ENCODE measurements at regions not wholly inside any gene's neighbourhood (a gene's known extent, or its start where the extent isn't known, plus 50 kb on each side); places are given as distances from the start of the nearest gene placed in this dataset.

DNA sequence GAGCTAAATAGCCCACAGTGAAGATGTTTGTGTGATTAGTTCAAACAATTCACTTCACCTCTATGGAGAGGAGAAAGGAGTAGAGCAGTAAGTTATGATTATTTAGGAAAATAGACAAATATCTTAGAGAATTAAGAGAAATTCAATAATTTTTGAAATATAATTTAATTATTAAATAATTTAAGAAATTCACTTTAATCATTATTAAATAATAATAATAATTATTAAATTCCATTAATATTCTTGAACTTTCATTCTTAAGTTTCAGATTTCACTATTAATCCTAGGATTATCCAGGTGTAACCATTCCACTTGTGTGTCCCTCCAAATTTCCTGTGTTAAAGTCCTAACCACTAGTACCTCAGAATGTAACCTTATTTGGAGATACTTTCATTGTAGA is 58.9 kb upstream of the RGS18 start:
- H3K4me3 ChIP-seq, result no peak overlapping the region
- no peak overlapping the region for H2AFZ ChIP-seq
- H3K27me3 ChIP-seq, result no peaks in the 10 kb centered on the region
- no peaks in the 10 kb centered on the region for H3K9me2 ChIP-seq (replicated peaks; ENCODE audit: insufficient read depth)
- no peaks in the 10 kb centered on the region for H4K20me1 ChIP-seq (ENCODE audit: insufficient read depth, poor library complexity, severe bottlenecking)
- H3K27ac ChIP-seq, result no peak overlapping the region
- DNase-seq (ENCODE audit: low spot score), result no peak
- H3K9me3 ChIP-seq (ENCODE audit: low read depth), result no peaks in the 10 kb centered on the region
- no peaks in the 10 kb centered on the region for H3K79me2 ChIP-seq
- no peak overlapping the region for H3K4me2 ChIP-seq
- no peak for TF ChIP-seq EZH2 (IDR thresholded peaks at IDR 0.05; ENCODE audit: borderline replicate concordance)
- no peak for TF ChIP-seq EZH2phosphoT487 (IDR thresholded peaks at IDR 0.05; ENCODE audit: low read depth, severe bottlenecking, unreplicated experiment)
- TF ChIP-seq, protein P1, sequence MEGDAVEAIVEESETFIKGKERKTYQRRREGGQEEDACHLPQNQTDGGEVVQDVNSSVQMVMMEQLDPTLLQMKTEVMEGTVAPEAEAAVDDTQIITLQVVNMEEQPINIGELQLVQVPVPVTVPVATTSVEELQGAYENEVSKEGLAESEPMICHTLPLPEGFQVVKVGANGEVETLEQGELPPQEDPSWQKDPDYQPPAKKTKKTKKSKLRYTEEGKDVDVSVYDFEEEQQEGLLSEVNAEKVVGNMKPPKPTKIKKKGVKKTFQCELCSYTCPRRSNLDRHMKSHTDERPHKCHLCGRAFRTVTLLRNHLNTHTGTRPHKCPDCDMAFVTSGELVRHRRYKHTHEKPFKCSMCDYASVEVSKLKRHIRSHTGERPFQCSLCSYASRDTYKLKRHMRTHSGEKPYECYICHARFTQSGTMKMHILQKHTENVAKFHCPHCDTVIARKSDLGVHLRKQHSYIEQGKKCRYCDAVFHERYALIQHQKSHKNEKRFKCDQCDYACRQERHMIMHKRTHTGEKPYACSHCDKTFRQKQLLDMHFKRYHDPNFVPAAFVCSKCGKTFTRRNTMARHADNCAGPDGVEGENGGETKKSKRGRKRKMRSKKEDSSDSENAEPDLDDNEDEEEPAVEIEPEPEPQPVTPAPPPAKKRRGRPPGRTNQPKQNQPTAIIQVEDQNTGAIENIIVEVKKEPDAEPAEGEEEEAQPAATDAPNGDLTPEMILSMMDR (IDR thresholded peaks at IDR 0.05; ENCODE audit: poor library complexity), result no peak
- no peaks in the 10 kb centered on the region for H3K4me1 ChIP-seq (ENCODE audit: insufficient read depth)
- no peaks in the 10 kb centered on the region for H3K36me3 ChIP-seq (replicated peaks; ENCODE audit: insufficient read depth, low read depth)

DNA sequence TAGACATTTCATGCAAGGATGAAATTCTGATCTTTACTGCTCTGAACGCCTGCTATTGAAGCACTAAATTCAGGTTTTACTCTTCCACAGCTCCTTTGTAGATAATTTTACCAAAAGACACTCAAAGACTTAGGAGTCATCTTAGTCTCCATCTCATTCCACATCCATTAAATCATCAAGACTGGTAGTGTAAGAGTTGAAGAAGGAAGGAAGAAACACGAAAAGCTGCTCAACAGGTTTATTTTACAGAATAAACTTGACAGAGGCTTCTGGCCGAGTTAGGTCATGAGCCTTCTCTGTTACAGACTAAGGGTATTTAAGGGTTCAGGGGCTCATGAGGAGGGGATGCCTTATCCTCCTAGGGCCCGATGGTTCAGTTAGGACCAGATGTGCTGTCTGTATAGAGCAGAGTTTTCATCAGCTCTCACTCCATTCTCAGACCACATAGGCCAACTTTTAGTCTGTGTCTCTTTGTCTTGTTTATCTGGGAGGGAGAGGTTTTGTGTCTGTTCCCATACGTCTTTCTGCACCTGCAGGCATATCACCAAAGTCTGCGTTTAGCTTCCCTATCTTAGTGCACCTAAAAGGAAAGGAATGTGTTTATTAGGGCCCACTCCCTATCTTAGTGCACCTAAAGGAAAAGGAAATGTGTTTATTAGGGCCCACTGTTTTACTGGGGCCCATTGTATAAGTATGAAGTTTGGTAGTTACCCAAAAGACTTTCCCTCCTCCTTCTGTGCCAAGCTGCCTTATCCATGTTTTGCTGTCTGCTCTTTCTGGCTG is 57.4 kb upstream of the RGS18 start:
- H3K9me2 ChIP-seq (replicated peaks; ENCODE audit: insufficient read depth), result no peaks in the 10 kb centered on the region
- peak overlapping the region; percentile 63 for H3K27ac ChIP-seq
- DNase-seq (ENCODE audit: low spot score), result no peak
- H4K20me1 ChIP-seq (ENCODE audit: insufficient read depth, poor library complexity, severe bottlenecking), result no peaks in the 10 kb centered on the region
- no peak overlapping the region for H3K4me2 ChIP-seq
- H2AFZ ChIP-seq, result no peak overlapping the region
- H3K9me3 ChIP-seq (ENCODE audit: low read depth), result no peaks in the 10 kb centered on the region
- no peaks in the 10 kb centered on the region for H3K79me2 ChIP-seq
- WGBS (ENCODE audit: low lambda C conversion rate, missing lambda C conversion rate), result 65% methylated on average over 6 of the region's 6 CpGs
- no peak for TF ChIP-seq EZH2phosphoT487 (IDR thresholded peaks at IDR 0.05; ENCODE audit: low read depth, severe bottlenecking, unreplicated experiment)
- TF ChIP-seq, protein P1 (IDR thresholded peaks at IDR 0.05; ENCODE audit: poor library complexity), result no peak
- no peak for TF ChIP-seq EZH2 (IDR thresholded peaks at IDR 0.05; ENCODE audit: borderline replicate concordance)
- H3K4me1 ChIP-seq (ENCODE audit: insufficient read depth), result no peaks in the 10 kb centered on the region
- H3K4me3 ChIP-seq, result no peak overlapping the region
- no peaks in the 10 kb centered on the region for H3K36me3 ChIP-seq (replicated peaks; ENCODE audit: insufficient read depth, low read depth)
- H3K27me3 ChIP-seq, result no peaks in the 10 kb centered on the region

DNA sequence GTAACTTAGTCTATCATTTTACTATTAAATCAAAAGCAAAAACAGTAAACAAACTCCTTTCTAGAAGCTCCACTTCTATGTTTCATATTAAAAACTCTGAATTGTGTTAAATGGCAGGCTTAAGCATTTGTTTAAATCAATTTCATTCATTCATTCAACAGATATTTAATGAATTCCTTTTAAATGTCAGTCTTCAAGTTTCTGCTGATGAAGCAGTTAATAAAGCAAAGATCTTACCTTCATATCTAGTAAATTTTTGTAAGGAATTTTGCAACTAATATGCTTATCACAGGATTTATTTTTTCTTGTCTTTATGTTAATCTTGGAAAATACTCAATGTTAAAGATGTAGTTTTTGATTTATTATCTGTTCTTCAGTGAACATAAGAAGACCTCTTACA is 54.1 kb upstream of the RGS18 start:
- no peak for DNase-seq (ENCODE audit: low spot score)
- Histone ChIP-seq H3K9me2 (replicated peaks; ENCODE audit: insufficient read depth) (no peaks in the 10 kb centered on the region), H4K20me1 (ENCODE audit: insufficient read depth, poor library complexity, severe bottlenecking) (no peaks in the 10 kb centered on the region), H3K9me3 (ENCODE audit: low read depth) (no peaks in the 10 kb centered on the region), H2AFZ (no peak overlapping the region), H3K27ac (no peak overlapping the region), H3K4me2 (no peak overlapping the region), H3K36me3 (replicated peaks; ENCODE audit: insufficient read depth, low read depth) (no peaks in the 10 kb centered on the region), H3K4me1 (ENCODE audit: insufficient read depth) (no peaks in the 10 kb centered on the region), H3K79me2 (no peaks in the 10 kb centered on the region), H3K4me3 (no peak overlapping the region), H3K27me3 (no peaks in the 10 kb centered on the region)
- TF ChIP-seq, protein P1 (IDR thresholded peaks at IDR 0.05; ENCODE audit: poor library complexity), result no peak
- TF ChIP-seq EZH2 (IDR thresholded peaks at IDR 0.05; ENCODE audit: borderline replicate concordance) (no peak), EZH2phosphoT487 (IDR thresholded peaks at IDR 0.05; ENCODE audit: low read depth, severe bottlenecking, unreplicated experiment) (no peak)
